RPMI8226 (cell line): ENCODE measurements at regions not wholly inside any gene's neighbourhood (a gene's known extent, or its start where the extent isn't known, plus 50 kb on each side); places are given as distances from the start of the nearest gene placed in this dataset.

Source experiments
- DNase-seq: peaks from one replicate; pipeline ENCODE4 v3.0.0-alpha.2; 2015

DNA sequence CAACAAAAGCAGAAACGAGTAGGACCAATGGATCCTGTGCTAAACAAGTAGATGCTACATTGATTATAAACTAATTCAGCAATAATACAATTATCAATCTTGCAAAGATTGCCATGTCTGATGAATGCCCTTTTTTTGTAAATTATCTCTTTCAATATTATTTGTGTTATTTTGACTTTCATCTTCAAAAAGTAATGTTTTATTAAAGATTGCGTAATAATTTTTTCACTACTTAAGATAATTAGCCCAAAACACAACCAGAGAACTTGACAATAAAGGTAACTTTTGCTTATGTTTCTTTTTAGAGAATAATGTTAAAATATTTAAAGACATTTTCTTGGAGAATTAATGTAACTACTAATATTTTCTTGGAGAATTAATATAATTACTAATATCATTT lies 553.8 kb upstream of the VSTM2A start:
- DNase-seq, result no peak

DNA sequence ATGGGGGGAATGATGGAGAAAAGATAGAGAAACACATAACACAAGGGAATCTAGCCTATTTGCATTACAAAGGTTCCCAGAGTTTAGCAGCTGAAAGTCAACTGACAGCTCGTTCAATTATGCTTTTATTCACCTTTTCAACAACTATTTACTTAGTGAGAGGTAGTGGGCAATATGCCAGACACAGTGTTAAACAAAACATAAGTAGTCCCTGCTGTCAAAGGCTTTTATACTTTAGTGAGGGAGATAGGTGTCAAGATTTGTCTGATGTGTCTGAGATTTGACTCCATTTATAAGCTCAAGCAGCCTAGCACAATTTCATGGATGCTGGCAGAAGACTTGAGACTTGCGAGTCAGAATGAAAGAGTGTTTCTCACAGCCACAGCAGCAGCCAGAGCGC lies 549.0 kb upstream of the VSTM2A start:
- no peak for DNase-seq

- no peak for DNase-seq
Measured at GRCh38 chr7:53996876-53997275, 545.3 kb upstream of the VSTM2A start.

- no peak for DNase-seq
Measured at GRCh38 chr7:54014765-54015164, 527.4 kb upstream of the VSTM2A start.

DNA sequence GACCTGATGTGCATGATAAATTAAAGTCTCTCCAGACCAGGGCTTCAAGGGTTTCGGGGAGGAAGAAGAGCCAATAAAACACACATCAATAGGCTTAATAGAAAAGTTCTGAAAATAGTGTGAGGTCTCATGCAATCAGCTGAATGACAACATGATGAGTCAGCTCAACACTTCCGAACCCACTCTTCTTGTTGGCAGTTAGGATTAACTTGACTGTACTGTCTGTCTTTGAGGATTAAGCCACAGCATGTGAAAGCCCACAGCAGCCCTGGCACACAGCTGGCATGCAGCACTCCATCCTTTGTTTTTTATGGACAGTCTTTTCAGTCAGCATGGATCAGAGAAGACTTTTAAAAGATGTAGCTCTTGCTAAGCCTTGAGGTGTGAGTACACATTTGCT lies 526.9 kb upstream of the VSTM2A start:
- DNase-seq, result no peak

DNA sequence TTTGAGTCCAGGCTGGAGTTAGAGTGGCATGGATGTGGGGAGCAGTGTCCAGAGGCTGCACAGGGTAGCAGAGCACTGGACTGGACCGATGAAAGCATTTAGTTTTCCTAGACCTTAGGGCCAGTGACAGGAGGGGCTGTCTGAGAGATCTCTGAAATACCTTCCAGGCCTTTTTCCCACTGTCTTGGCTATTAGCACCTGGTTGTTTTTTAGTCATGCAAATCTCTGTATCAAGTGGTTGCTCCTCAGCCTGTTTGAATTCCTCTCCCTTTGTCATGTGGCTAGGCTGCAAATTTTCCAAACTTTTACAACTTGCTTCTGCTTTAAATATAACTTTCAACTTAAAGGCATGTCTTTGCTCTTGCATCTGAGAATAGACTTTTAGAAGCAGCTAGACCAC lies 504.3 kb upstream of the VSTM2A start:
- no peak for DNase-seq

GRCh38 chr7:54060643-54061042 lies 481.5 kb upstream of the VSTM2A start:
- no peak for DNase-seq

DNA sequence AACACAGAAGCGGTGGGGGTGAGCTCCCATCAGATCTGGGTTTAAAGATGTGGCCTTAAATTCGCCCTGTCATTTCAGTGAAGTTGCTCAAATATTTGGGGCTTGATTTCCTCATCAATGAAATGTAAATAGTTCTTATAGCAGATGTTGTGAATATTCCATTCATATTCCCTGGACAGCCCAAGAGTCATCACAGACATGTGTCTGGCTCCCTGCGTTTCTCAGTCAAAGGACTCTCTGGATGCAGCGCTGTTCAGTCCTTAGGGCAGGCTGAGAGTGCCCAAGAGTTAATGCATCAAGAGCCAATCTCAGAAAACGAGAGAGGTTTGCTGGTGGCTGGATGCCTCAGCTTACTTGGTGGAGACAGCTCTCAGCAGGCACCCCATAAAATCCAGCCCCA lies 475.5 kb upstream of the VSTM2A start:
- no peak for DNase-seq

GRCh38 chr7:54069843-54070242 lies 472.3 kb upstream of the VSTM2A start:
- DNase-seq, result no peak

DNA sequence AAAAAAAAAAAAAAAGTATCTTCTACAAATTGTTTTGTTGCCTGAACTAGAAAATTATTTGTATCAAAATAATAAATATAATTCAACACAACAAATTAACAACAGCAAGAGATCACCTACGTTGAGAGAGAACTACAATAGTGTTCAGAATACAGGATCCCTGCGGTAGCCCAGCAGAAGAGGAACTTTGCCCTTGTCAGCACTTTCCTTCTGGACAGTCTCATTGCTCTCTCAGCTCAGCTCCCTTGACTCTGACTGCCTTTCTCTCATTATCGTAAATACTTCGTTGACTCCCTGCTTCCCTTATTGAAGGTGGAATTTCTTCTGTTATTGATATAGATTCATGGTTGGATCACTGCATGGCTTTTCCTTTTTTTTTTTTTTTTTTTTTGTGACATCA lies 469.5 kb upstream of the VSTM2A start:
- DNase-seq, result peak; percentile 10

- DNase-seq, result no peak
Measured at GRCh38 chr7:54076616-54077015, 465.6 kb upstream of the VSTM2A start.

DNA sequence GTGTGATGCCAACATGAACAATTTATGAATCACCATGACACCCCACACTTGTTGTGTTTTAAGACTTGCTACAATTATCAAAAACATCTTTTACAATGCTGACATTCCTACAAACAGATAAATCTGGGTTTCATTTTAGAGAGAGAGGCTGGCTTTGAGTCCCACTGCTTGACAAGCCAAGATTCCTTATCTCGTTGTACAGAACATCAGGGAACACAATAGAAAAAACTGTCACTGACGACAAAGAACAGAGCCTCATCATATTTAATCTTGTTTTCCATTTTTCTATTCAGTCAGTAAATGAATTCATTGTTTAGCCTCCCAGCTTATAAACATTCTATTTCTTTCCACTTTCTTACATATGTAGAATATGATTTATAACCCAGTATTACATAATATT lies 461.6 kb upstream of the VSTM2A start:
- DNase-seq, result no peak

DNA sequence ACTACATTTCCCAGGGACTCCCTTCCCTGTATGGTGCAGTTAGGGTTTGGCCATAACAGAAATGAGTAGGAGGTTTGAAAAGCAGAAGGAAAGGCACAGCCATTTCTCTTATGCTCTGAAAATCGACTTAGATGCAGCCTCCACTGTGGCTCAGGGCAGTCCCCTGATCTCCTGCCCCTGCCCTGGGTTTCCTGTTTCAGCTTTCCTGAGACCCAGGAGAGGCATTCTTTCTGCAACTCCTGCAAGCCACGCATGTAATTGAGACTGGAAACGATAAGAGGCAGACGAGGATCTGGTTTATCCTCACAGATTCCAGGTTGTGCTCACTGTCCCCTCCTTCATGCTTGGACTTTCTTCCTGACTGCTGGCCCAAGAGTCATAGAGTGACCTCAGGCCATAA lies 461.2 kb upstream of the VSTM2A start:
- DNase-seq, result no peak

DNA sequence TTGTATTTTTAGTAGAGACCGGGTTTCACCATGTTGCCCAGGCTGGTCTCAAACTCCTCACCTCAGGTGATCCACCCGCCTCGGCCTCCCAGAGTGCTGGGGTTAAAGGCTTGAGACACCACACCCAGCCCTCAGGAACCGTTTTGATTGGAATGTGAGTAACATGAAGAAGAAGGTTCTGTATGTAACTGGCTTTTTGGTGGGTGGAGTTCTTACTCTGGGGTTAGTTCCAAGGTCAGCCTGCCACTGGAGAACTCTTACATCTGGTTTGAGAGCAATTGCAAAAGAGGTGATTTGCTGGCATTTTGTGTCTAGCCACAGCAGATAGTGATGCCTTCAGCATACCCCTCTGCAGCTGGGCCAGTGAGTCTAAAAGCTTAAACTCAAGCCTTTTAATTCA lies 457.8 kb upstream of the VSTM2A start:
- no peak for DNase-seq

DNA sequence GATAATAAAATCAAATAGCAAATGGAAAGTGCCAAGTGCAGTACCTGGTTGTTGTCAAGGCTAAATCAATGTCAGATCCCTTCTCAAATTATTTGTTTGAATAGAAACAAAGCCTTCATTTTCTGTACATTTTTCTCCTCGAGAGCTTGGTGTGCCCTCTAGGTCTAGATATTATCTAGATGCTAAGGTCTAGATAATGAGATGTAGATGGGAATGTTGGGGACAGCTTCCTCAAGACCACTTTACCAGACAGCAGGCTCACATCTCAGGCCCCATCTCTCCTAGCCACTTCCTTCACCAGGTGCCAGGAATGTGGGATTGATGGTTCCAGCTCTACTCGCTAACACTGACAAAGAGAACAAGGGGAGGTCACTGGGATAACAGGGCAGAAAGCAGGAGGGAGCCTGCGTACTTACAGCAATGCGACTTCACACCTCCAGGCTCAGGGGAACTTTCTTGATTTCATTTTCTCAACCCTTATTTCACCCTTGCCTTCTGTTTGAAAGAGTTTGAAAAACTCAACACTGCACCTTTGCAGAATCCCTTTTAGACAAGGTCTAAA lies 451.4 kb upstream of the VSTM2A start:
- no peak for DNase-seq

DNA sequence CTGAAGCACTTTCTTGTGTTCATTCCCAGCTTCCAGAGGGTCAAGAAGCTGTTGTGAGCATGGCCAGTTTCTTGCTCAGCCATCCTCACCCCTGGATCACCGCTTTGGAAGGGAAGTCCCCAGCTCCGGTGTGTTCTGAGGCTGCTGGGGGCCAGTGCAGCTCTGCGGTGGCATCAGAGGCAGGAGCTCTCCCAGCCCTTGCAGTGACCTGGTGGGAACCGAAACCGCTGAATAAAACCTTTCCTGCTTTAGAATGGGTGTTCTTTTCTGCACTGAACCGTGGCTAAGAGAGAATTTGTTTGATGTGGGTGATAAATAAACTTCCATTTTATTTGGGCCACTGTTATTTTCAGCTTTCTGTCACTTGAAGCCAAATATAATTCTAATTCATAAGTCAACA lies 450.9 kb upstream of the VSTM2A start:
- DNase-seq, result peak; percentile 62

GRCh38 chr7:54097886-54098285 lies 444.3 kb upstream of the VSTM2A start:
- no peak for DNase-seq

GRCh38 chr7:54109501-54109900 lies 432.7 kb upstream of the VSTM2A start:
- DNase-seq, result no peak

GRCh38 chr7:54111814-54112511 lies 430.2 kb upstream of the VSTM2A start:
- no peak for DNase-seq

DNA sequence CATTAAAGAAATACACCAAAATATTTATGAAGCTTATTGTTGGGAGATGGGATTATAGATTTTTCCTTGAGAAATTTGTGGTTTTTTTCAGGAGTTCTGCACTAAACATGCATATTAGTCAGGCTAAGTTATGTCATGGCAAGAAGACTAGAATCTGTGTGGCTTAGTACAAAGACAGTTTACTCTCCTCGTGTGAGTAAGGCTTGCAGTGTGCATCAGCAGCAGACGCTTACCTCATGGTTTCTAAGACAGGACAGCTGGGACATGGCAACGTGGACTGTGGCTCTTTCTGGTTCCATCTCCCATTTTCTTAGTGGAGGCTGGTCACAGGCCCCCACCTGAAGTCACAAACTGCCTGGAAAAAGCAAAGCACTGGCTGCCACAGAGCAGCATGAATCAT lies 429.6 kb upstream of the VSTM2A start:
- DNase-seq, result no peak

- no peak for DNase-seq
Measured at GRCh38 chr7:54115028-54115763, 427.0 kb upstream of the VSTM2A start.

DNA sequence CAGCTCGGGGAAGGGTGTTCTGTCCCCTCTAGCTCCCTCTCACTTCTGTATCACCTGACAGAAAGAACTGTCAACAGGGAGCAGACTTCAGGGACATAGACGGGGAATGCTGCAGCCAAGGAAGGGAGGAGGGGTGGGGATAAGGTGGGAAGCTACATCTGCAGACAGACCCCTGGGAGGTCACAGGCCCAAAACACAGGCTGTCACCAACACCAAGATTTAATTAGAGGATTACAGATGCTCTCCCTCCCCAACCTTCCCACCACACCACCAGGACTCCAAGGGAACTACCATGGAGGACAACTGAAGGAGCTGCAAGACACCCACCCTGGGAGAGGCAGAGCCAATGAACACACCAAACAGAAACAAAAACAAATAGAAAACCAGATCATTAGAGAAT lies 425.2 kb upstream of the VSTM2A start:
- DNase-seq, result no peak

- no peak for DNase-seq
Measured at GRCh38 chr7:54129035-54129434, 413.1 kb upstream of the VSTM2A start.

DNA sequence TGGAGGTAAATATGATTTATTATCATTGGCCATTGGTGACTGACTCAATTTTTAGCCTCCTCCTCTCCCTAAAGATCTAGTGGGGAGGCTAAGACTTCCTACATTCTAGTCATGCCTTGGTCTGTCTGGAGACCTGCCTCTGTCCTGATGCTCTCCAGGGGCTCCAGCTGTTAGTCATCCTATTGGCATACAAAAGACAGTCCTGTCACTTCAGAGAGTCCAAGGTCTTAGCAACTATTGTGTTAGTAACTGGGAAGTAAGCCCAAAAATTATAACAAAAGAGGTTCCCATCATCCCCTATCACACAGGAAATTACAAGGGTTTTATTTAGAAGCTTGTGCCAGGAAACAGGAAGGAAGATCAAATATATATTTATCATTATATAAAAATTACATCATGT lies 400.6 kb upstream of the VSTM2A start:
- no peak for DNase-seq

- no peak for DNase-seq
Measured at GRCh38 chr7:54145716-54146115, 396.5 kb upstream of the VSTM2A start.
